NT2/D1 (cell line): ENCODE measurements at regions not wholly inside any gene's neighbourhood (a gene's known extent, or its start where the extent isn't known, plus 50 kb on each side); places are given as distances from the start of the nearest gene placed in this dataset.

Experiments
- DNase-seq: peaks from one replicate; pipeline ENCODE4 v3.0.0-alpha.2; 2011; ENCODE audit warnings: low read depth, low spot score
- H3K27me3 ChIP-seq: 2 replicates; pipeline ENCODE4 v1.6.0; 2011; ENCODE audit warnings: mild to moderate bottlenecking; ENCODE audit not compliant: insufficient read length, insufficient read depth
- H3K36me3 ChIP-seq: 2 replicates; pipeline ENCODE4 v1.6.1; 2011; ENCODE audit warnings: mild to moderate bottlenecking, low read length, mixed read lengths; ENCODE audit not compliant: insufficient read depth, insufficient read length
- H3K4me1 ChIP-seq: 2 replicates; pipeline ENCODE4 v1.5.1; 2011; ENCODE audit not compliant: insufficient read depth, insufficient read length
- H3K4me3 ChIP-seq: 2 replicates; pipeline ENCODE4 v1.5.1; 2011; ENCODE audit warnings: low read depth; ENCODE audit not compliant: insufficient read length
- H3K9ac ChIP-seq: 2 replicates; pipeline ENCODE4 v1.6.0; 2011; ENCODE audit warnings: low read depth; ENCODE audit not compliant: insufficient read length
- H3K9me3 ChIP-seq: 2 replicates; pipeline ENCODE4 v1.5.1; 2011; ENCODE audit warnings: mild to moderate bottlenecking, low read length; ENCODE audit not compliant: insufficient read depth
- SUZ12 ChIP-seq: IDR thresholded peaks from 2 replicates; pipeline ENCODE4 v1.6.1; 2011; ENCODE audit not compliant: insufficient read length, insufficient read depth; ENCODE audit errors: extremely low read depth
- YY1 ChIP-seq: IDR thresholded peaks from 2 replicates; pipeline ENCODE4 v1.6.1; 2011; ENCODE audit not compliant: insufficient read length, insufficient read depth
- ZNF274 ChIP-seq: IDR thresholded peaks from 2 replicates; pipeline ENCODE4 v1.6.1; 2011; ENCODE audit warnings: mild to moderate bottlenecking, low read depth, low read length

DNA sequence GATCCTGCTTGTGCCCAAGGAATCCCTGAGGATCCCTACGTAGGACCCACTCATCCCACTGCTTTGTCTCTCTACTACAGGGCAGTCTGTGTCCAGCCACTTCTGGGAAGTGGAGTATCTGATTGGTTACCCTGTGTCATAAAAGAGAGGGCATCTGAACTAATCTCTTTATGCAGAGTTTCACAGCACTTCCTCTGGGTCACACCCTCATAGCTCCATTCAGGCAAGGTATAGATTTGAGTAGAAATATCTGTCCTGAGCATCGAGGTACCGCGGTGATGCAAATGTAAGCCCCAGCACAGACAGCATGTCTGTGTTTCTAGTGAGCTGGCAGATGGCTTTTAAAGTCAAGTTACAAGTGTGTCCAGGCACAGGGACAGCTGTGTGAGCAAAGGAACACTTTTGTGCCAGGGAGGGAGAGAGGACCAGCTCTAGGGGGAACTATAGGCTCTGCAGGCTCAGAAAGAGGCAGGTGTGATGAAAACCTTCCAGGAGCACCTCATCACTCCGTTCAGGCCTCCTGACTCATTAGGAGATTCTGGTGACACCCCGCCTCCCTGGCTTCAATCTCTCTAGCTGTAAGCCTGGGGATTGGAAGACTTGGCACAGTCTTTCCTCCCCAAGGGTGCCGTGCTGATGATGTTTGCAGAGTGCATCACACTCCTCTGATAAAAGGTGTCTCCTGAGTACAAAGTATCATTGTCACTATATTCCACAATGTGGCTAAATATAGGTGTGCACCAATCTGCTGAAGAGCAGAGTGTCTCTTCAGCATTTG, 84.3 kb upstream of the UBL3 start:
- H3K4me1 ChIP-seq: peaks cover 2% of the 10 kb centered on the region
- TF ChIP-seq YY1 (no peak), ZNF274 (no peak), SUZ12 (no peak)
- no peaks in the 10 kb centered on the region for H3K9me3 ChIP-seq
- H3K9ac ChIP-seq: no peak overlapping the region
- no peak for DNase-seq
- no peaks in the 10 kb centered on the region for H3K27me3 ChIP-seq
- no peaks in the 10 kb centered on the region for H3K36me3 ChIP-seq
- H3K4me3 ChIP-seq: no peak overlapping the region

DNA sequence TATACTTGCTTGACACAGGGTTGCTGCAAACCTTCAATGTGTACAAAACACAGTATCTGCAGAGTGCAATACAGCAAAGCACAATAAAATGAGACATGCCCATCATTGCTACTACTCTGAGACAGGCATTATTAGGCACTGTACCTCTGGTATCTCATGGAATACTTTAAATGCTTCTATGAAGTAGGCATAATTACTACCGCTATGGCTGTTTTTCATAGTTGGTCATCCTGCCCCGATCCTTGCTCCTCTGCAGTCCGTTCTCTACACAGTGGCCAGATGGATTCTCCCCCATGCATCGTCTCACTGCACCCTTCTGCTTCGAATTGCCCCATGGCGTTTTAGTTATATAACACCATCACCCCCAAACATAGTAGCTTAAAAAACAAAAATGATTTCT, 83.0 kb upstream of the UBL3 start:
- Histone ChIP-seq H3K4me3 (no peak overlapping the region), H3K9ac (no peak overlapping the region), H3K27me3 (no peaks in the 10 kb centered on the region), H3K36me3 (no peaks in the 10 kb centered on the region), H3K9me3 (no peaks in the 10 kb centered on the region), H3K4me1 (peaks cover 4% of the 10 kb centered on the region)
- TF ChIP-seq YY1 (no peak), SUZ12 (no peak), ZNF274 (no peak)
- DNase-seq: no peak

DNA sequence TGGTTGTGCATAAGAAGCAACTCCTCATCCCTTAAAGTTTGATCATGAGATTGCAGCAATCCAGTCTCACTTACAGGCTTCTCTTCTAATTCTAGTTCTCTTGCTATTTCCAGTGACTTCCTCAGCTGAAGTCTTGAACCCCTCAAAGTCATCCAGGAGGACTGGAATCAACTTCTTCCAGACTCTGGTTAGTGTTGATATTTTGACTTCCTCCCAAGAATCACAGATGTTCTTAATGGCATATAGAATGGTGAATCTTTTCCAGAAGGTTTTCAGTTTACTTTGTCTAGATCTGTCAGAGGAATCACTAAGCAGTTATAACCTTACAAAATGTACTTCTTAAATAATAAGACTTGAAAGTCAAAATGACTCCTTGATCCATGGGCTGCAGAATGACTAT, 81.3 kb upstream of the UBL3 start:
- no peaks in the 10 kb centered on the region for H3K36me3 ChIP-seq
- H3K4me1 ChIP-seq: peaks cover 4% of the 10 kb centered on the region
- TF ChIP-seq YY1 (no peak), SUZ12 (no peak), ZNF274 (no peak)
- H3K4me3 ChIP-seq: no peak overlapping the region
- DNase-seq: no peak
- H3K9ac ChIP-seq: no peak overlapping the region
- no peaks in the 10 kb centered on the region for H3K9me3 ChIP-seq
- H3K27me3 ChIP-seq: no peaks in the 10 kb centered on the region

DNA sequence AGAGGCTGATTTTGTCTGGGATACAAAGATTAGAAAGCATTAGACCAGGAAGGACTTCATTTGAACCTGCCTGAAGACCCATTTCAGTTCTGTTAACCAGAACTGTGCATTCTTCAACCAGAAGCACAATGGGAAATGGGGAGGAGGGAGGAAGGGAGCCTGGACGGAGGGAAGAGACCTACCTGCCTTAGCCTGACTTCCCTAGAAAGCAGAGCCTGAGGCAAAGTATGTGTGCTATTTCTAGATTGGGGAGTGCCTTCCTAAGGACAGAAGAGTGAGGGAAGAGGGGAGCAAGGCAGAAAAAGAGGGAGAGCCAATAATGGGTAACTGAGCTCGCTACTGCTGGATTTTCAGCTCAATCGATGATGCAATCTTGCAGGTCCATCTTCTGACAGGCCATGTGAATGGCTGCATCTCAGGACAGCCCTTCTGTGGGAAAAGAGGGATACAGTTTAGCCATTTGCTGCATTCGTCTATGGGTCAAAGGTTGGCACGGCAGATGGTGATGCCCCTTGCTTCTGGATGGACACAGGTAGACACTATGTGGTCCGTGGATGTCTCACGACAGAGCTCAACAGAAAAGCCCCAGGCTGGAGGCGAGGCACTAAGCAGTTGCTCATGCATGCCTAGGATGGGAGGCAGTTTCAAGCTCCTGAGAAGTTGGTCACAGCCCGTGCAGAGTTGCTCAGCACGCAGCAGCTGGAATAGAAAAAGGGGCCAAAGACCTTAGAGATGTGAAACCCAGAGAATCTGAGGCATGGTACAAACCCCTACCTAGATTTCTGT, 78.8 kb upstream of the UBL3 start:
- H3K27me3 ChIP-seq: no peaks in the 10 kb centered on the region
- no peak for DNase-seq
- no peak overlapping the region for H3K9ac ChIP-seq
- no peaks in the 10 kb centered on the region for H3K36me3 ChIP-seq
- H3K9me3 ChIP-seq: no peaks in the 10 kb centered on the region
- H3K4me1 ChIP-seq: peaks cover 4% of the 10 kb centered on the region
- no peak for TF ChIP-seq SUZ12
- no peak for TF ChIP-seq YY1
- TF ChIP-seq ZNF274: no peak
- no peak overlapping the region for H3K4me3 ChIP-seq

DNA sequence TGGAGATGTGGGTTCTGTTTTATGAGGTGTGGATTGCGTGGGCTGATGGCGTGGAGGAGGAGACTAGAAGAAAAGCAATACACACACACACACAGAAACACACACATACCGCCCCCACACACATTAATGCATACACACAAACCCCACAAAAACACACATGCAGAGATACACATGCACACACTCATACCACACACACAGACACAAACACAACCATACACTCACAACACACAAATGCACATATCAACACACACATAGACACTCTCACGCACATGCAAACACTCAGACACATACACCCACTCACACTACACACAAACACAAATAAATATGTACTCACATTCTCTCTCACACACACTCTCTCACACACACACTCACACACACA, 75.7 kb upstream of the UBL3 start:
- Histone ChIP-seq H3K9ac (no peak overlapping the region), H3K4me3 (no peak overlapping the region), H3K36me3 (no peaks in the 10 kb centered on the region), H3K4me1 (peaks cover 7% of the 10 kb centered on the region), H3K9me3 (no peaks in the 10 kb centered on the region), H3K27me3 (no peaks in the 10 kb centered on the region)
- TF ChIP-seq ZNF274: no peak
- TF ChIP-seq SUZ12: no peak
- no peak for TF ChIP-seq YY1
- no peak for DNase-seq

DNA sequence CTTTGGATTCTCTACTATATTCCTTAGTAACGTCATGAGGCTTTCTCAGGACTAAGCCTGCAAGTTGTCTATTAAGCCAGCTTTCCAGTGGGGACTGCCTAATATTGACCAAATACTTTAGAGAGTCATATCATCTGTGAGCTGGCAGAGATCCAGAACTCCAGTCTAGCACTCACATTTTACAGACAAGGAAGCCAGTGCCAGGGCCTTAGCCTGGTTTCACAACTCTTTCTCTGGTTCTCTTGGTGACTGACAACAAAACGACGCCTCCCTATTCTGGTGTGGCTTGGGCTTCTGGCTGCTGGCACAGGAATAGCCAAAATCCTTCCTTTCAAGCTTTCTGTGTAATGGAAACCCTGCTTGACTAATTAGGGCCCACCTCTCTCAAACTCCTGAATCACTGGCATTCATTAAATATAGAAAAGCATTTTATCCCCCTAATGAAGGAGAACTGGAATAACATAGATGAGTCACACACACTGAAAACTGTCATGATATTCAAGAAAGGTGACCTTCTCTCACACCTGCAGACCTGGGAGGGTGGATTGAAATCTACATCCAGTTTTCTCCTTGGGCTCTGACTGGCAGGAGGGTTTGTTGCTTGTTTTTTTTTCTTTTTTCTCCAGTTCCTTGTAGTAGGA, 75.2 kb upstream of the UBL3 start:
- Histone ChIP-seq H3K9me3 (no peaks in the 10 kb centered on the region), H3K4me1 (peaks cover 7% of the 10 kb centered on the region), H3K36me3 (no peaks in the 10 kb centered on the region), H3K4me3 (no peak overlapping the region), H3K9ac (no peak overlapping the region), H3K27me3 (no peaks in the 10 kb centered on the region)
- no peak for TF ChIP-seq ZNF274
- no peak for TF ChIP-seq YY1
- no peak for TF ChIP-seq SUZ12
- no peak for DNase-seq
